ENCODE measurements at regions not wholly inside any gene's neighbourhood (a gene's known extent, or its start where the extent isn't known, plus 50 kb on each side); places are given as distances from the start of the nearest gene placed in this dataset.
"Not testable (repeated sequence)": the region's sequence is repeated elsewhere in the genome, so short reads cannot be mapped to it uniquely, and the experiment has no call there.

GRCh38 chr6:12479881-12480280, 189.7 kb downstream of the EDN1 start:
- DNase-seq = no peak

GRCh38 chr6:12480379-12480778, 190.2 kb downstream of the EDN1 start:
- no peak for DNase-seq

GRCh38 chr6:12481292-12481691, 191.1 kb downstream of the EDN1 start:
- DNase-seq = no peak

GRCh38 chr6:12481850-12482249, 191.7 kb downstream of the EDN1 start:
- no peak for DNase-seq

GRCh38 chr6:12482386-12483375, 192.5 kb downstream of the EDN1 start:
- no peak for DNase-seq

GRCh38 chr6:12483712-12484111, 193.6 kb downstream of the EDN1 start:
- DNase-seq = no peak

GRCh38 chr6:12484519-12484918, 194.4 kb downstream of the EDN1 start:
- DNase-seq = no peak

- no peak for DNase-seq
Measured at GRCh38 chr6:12485226-12485764, 195.1 kb downstream of the EDN1 start.

- DNase-seq = no peak
Measured at GRCh38 chr6:12485837-12486236, 195.7 kb downstream of the EDN1 start.

GRCh38 chr6:12490351-12490903, 200.3 kb downstream of the EDN1 start:
- no peak for DNase-seq

- peak; percentile 16 to 36 for DNase-seq
Measured at GRCh38 chr6:12490904-12491571, 200.9 kb downstream of the EDN1 start.

- DNase-seq = not testable (repeated sequence)
Measured at GRCh38 chr6:12492929-12493328, 202.8 kb downstream of the EDN1 start.

GRCh38 chr6:12493446-12493845, 203.3 kb downstream of the EDN1 start:
- no peak for DNase-seq

- no peak for DNase-seq
Measured at GRCh38 chr6:12494161-12494560, 204.0 kb downstream of the EDN1 start.

GRCh38 chr6:12501990-12502389, 211.8 kb downstream of the EDN1 start:
- no peak for DNase-seq

GRCh38 chr6:12504325-12504966, 212.1 kb upstream of the PHACTR1 start:
- no peak for DNase-seq

- no peak for DNase-seq
Measured at GRCh38 chr6:12505486-12505885, 211.1 kb upstream of the PHACTR1 start.

- DNase-seq = no peak
Measured at GRCh38 chr6:12506159-12506558, 210.4 kb upstream of the PHACTR1 start.

GRCh38 chr6:12507636-12508035, 208.9 kb upstream of the PHACTR1 start:
- no peak for DNase-seq

GRCh38 chr6:12508553-12508952, 208.0 kb upstream of the PHACTR1 start:
- no peak for DNase-seq

- no peak for DNase-seq
Measured at GRCh38 chr6:12509060-12509459, 207.5 kb upstream of the PHACTR1 start.

- DNase-seq = no peak
Measured at GRCh38 chr6:12516070-12516469, 200.5 kb upstream of the PHACTR1 start.

GRCh38 chr6:12522347-12522746, 194.2 kb upstream of the PHACTR1 start:
- no peak for DNase-seq

Measured in activated CD4-positive, alpha-beta T cell treated with anti-CD3 and anti-CD28 coated beads, Interleukin-2, amount 50 U/mL, for 48 hours (primary cell).